Cortex of kidney (tissue), 1 donor: ENCODE measurements at regions not wholly inside any gene's neighbourhood (a gene's known extent, or its start where the extent isn't known, plus 50 kb on each side); places are given as distances from the start of the nearest gene placed in this dataset.
"Not testable (repeated sequence)": the region's sequence is repeated elsewhere in the genome, so short reads cannot be mapped to it uniquely, and the experiment has no call there.

Source experiments
- DNase-seq: peaks from one replicate; lab custom pipeline; 2025; lab: John Stamatoyannopoulos, UW

GRCh38 chr5:166073901-166074581 is 2217.4 kb upstream of the WWC1 start:
- no peak for DNase-seq

DNA sequence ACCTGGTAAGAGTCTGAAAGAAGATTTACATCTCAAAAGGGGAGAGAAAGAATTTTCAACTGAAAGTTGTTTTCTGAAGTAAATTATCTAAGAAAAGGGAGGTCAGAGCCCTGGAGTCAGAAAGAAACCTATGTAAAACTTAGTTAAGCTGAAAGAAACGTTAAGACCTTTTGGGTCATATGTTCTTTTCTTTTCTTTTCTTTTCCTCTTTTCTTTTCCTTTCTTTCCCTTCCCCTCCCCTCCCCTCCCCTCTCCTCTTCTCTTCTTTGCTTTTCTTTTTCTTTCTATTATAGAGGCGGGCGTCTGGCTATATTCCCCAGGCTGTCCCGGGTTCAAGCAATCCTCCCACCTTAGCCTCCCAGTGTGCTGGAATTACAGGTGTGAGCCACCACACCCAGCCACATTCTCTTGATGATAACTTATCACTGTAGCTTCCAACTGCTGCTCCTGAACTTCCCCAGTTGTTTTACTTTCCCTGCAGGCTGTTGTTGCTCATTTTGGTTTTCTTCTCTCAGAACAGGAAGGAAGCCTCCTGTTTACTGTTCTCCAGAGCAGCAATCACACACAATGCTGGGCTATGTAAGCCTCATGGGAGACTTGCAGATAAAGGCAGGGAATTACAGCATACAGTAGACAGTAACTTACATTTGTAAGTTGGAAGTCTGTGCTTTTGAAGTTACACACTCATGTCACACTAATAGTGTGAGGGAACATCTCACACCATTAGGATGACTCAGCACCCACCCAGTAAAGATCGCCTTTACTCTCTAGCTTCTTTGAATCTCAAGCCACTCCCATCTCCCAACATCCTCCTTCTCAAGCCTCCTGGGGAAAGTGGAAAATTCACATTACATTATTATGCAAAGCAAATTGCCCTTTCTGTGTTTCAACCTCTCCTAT is 2216.6 kb upstream of the WWC1 start:
- no peak for DNase-seq

- DNase-seq, result no peak
These were observed 2208.1 kb upstream of the WWC1 start for GRCh38 chr5:166083183-166083959.

GRCh38 chr5:166086568-166086967 is 2204.9 kb upstream of the WWC1 start:
- no peak for DNase-seq

GRCh38 chr5:166088389-166089039 is 2202.9 kb upstream of the WWC1 start:
- no peak for DNase-seq

GRCh38 chr5:166091931-166092330 is 2199.5 kb upstream of the WWC1 start:
- DNase-seq, result no peak

GRCh38 chr5:166093312-166093711 is 2198.1 kb upstream of the WWC1 start:
- no peak for DNase-seq

DNA sequence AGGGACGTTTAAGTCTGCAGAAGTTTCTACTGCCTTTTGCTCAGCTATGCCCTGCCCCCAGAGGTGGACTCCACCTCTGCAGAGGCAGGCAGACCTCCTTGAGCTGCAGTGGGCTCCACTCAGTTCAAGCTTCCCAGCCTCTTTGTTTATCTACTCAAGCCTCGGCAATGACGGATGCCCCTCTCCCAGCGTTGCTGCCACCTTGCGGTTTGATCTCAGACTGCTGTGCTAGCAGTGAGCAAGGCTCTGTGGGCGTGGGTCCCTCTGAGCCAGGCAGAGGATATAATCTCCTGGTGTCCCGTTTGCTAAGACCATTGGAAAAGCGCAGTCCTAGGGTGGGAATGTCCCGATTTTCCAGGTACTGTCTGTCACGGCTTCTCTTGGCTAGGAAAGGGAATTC is 2188.5 kb upstream of the WWC1 start:
- no peak for DNase-seq

DNA sequence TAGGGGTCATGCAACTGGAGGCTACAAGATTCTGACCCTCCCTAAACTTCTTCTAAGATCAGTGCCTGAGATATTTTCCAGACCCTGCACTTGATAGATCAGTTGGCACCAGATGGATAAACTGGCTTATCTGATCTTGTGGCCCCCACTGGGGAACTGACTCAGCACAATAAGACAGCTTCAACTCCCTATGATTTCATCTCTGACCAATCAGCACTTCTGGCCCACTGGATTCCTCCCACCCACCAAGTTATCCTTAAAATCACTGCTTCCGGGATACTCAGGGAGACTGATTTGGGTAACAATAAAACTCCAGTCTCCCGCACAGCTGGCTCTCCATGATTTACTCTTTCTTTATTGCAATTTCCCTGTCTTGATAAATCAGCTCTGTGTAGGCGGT is 2180.4 kb upstream of the WWC1 start:
- no peak for DNase-seq

- no peak for DNase-seq
These were observed 2174.1 kb upstream of the WWC1 start for GRCh38 chr5:166117072-166118066.

GRCh38 chr5:166119506-166119905 is 2171.9 kb upstream of the WWC1 start:
- DNase-seq, result no peak

DNA sequence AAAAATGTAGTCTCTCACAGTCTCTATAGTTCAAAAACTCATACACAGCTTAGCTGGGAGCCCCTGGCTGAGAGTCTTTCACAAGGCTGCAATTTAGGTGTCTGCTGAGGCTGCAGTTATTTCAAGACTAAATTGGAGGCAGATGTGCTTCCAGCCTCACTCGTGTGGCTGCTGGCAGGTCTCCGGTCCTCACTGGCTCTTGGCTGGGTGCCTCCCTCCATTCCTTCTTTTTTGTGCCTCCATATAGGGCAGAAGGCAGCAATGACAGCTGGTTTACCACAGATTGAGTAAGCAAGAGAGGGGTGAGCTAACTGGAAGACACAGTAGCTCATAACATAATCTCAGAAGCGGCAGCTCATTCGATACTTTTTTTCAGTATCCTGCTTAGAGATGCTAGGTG is 2167.7 kb upstream of the WWC1 start:
- DNase-seq, result no peak

- no peak for DNase-seq
These were observed 2163.5 kb upstream of the WWC1 start for GRCh38 chr5:166127766-166128570.

- DNase-seq, result not testable (repeated sequence)
These were observed 2146.3 kb upstream of the WWC1 start for GRCh38 chr5:166145107-166145506.

- no peak for DNase-seq
These were observed 2127.3 kb upstream of the WWC1 start for GRCh38 chr5:166163996-166164610.

- no peak for DNase-seq
These were observed 2125.8 kb upstream of the WWC1 start for GRCh38 chr5:166165596-166165995.

DNA sequence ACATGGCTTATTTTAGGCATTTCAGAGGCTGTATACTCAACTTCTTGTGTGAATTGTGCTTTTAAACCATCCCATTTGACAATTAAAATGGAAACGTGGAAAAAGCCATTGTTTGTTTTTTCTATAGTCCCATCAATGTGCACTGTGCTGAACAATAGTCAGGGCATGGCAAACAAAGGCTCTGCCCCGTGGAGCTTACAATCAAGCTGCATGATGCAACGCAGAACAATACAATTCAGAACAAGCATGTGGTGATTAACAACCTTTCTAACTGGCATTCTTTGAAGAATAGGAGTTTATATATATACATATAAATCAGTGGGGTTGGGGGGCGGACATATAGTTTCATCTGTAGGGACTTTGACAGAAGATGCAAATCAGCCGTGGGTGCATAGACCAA is 2125.4 kb upstream of the WWC1 start:
- DNase-seq, result no peak

DNA sequence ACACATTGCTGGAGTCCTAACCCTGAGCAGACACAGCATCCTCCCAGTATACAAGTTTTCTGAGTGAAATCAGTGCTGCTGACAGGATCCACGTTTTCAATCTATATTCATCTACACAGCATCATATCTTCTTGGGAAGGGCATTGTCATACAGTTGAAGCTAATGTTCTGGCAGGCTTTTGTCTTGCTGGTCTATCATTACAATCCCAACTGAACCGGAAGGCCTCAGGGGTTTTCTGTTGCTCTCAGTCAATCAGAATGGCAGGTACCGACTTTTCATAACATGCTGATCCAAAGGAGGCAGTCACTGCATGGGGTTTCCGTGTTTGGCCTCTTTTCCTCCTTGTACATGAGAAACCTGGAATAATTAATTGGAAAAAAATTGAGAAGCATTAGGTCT is 2118.8 kb upstream of the WWC1 start:
- no peak for DNase-seq

DNA sequence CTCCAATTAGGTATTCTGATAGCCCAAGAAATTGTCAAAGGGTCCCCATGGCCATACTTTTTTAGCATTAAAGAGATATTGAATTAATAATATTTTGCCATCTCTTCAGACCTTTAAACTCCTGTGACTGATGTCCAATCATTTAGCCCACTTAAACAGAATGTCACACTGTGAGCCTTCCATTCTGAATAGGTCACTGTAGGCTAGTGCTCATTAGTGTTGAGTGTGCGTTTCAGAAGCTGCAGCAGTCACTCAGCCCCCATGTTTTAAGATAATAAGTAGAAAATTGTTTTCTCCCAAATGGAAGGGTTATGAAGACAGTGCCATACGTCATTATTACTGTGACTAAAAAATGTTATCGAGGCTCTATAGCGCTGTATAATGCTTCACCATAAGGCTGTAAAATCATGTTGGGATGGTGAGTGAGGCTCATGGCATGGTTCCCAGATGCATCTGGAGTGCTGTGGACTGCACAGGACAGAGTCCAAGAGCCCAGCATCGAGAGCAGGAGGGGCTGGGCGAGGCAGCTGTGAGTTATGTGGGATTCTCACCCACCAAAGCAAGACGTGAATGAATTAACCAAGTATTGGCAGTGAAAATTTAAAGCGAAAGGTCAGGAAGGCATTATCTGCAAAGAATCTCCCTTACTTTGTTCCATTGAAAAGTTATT is 2112.9 kb upstream of the WWC1 start:
- DNase-seq, result no peak
